ENCODE measurements at regions not wholly inside any gene's neighbourhood (a gene's known extent, or its start where the extent isn't known, plus 50 kb on each side); places are given as distances from the start of the nearest gene placed in this dataset.

GRCh38 chr6:47153404-47153755 is 111.2 kb upstream of the ADGRF1 start:
- 0 out of 2 replicates have a peak, but pooled peaks have one; percentile 13 for TF ChIP-seq ZNF562 (CRISPR knock-in tag; IDR thresholded peaks at IDR 0.05; ENCODE audit: borderline replicate concordance)
- no peak for TF ChIP-seq NFAT5 (CRISPR knock-in tag; IDR thresholded peaks at IDR 0.05)

More at GRCh38 chr6:47153404-47153755, 111.2 kb upstream of the ADGRF1 start:
- BruUV-seq (replicated peaks) = no TSS peak
- intact Hi-C loops (cut with micrococcal nuclease; ENCODE audit: unreplicated experiment) (no loop called here), in situ Hi-C loops (cut with HindIII; ENCODE audit: extremely low pct_ligation_motif_present, low pct_unique_long_range_greater_than_20kb) (no loop called here)
- no peaks in the 10 kb centered on the region for H3K9me3 ChIP-seq (ENCODE audit: low read length)
- no peaks in the 10 kb centered on the region for H3K79me2 ChIP-seq (ENCODE audit: insufficient read depth, low read length)
- H3K36me3 ChIP-seq (replicated peaks in 1 of 2; ENCODE audit: control insufficient read depth in 1 of 2, insufficient read depth in 2 of 2, low read length in 2 of 2) = no peaks in the 10 kb centered on the region
- H3K4me2 ChIP-seq (ENCODE audit: low read depth, low read length) = no peak overlapping the region
- H3K4me3 ChIP-seq (replicated peaks in 1 of 3; ENCODE audit: insufficient read depth in 1 of 3, low read depth in 2 of 3, low read length in 3 of 3) = no peak overlapping the region
- WGBS (ENCODE audit: low lambda C conversion rate) = 48% methylated on average over 3 of the region's 3 CpGs
- no peak for ATAC-seq
- DNase-seq (ENCODE audit: low spot score) = no peak
- peaks cover 52% of the 10 kb centered on the region for H3K4me1 ChIP-seq (ENCODE audit: insufficient read depth, low read length)
- no peak overlapping the region for H3K27ac ChIP-seq (ENCODE audit: extremely low read length, insufficient read depth, low read length)
- ChIA-PET CTCF (ENCODE audit: low intra/inter-chr PET ratio, low total read pairs) (no interaction called here), POLR2A (no interaction called here)
- no peaks in the 10 kb centered on the region for H4K20me1 ChIP-seq (ENCODE audit: insufficient read depth, low read length)
- H3K27me3 ChIP-seq (ENCODE audit: control insufficient read depth in 1 of 2, insufficient read depth in 2 of 2, low read length in 2 of 2) = no peaks in the 10 kb centered on the region
- H3K9ac ChIP-seq (ENCODE audit: insufficient read depth, low read depth, low read length) = no peak overlapping the region
- FAIRE-seq = no peak
- H2AFZ ChIP-seq (ENCODE audit: low read length) = no peak overlapping the region
